Fibroblast of peridontal ligament (primary cell): ENCODE measurements at regions not wholly inside any gene's neighbourhood (a gene's known extent, or its start where the extent isn't known, plus 50 kb on each side); places are given as distances from the start of the nearest gene placed in this dataset.
"Not testable (repeated sequence)": the region's sequence is repeated elsewhere in the genome, so short reads cannot be mapped to it uniquely, and the experiment has no call there.

Source experiments
- DNase-seq: peaks from one replicate; pipeline ENCODE4 v3.0.0-alpha.2; 2010; ENCODE audit errors: extremely low read depth

GRCh38 chr6:9830808-9831207 is 584.1 kb downstream of the TFAP2A start:
- DNase-seq = no peak

GRCh38 chr6:9825526-9825925 is 589.3 kb downstream of the TFAP2A start:
- no peak for DNase-seq

GRCh38 chr6:9810727-9811126 is 604.1 kb downstream of the TFAP2A start:
- DNase-seq = not testable (repeated sequence)

- DNase-seq = no peak
These were observed 604.6 kb downstream of the TFAP2A start for GRCh38 chr6:9810286-9810685.

- DNase-seq = no peak
These were observed 608.7 kb downstream of the TFAP2A start for GRCh38 chr6:9806195-9806594.

- DNase-seq = no peak
These were observed 613.6 kb downstream of the TFAP2A start for GRCh38 chr6:9801249-9801754.

- DNase-seq = no peak
These were observed 615.3 kb downstream of the TFAP2A start for GRCh38 chr6:9799582-9799981.

- no peak for DNase-seq
These were observed 618.0 kb downstream of the TFAP2A start for GRCh38 chr6:9796827-9797226.

- no peak for DNase-seq
These were observed 619.0 kb downstream of the TFAP2A start for GRCh38 chr6:9795880-9796279.

- DNase-seq = no peak
These were observed 625.7 kb downstream of the TFAP2A start for GRCh38 chr6:9789201-9789600.

GRCh38 chr6:9784786-9785185 is 630.1 kb downstream of the TFAP2A start:
- no peak for DNase-seq

GRCh38 chr6:9783567-9783966 is 631.3 kb downstream of the TFAP2A start:
- DNase-seq = no peak

GRCh38 chr6:9766240-9766915 is 648.5 kb downstream of the TFAP2A start:
- DNase-seq = no peak

- no peak for DNase-seq
These were observed 653.7 kb downstream of the TFAP2A start for GRCh38 chr6:9761220-9761619.

GRCh38 chr6:9754515-9754914 is 660.4 kb downstream of the TFAP2A start:
- DNase-seq = no peak

- DNase-seq = no peak
These were observed 668.9 kb downstream of the TFAP2A start for GRCh38 chr6:9745966-9746365.

GRCh38 chr6:9745476-9745875 is 669.4 kb downstream of the TFAP2A start:
- DNase-seq = no peak

- no peak for DNase-seq
These were observed 670.8 kb downstream of the TFAP2A start for GRCh38 chr6:9744119-9744518.

- no peak for DNase-seq
These were observed 682.8 kb downstream of the TFAP2A start for GRCh38 chr6:9732056-9732455.

- not testable (repeated sequence) for DNase-seq
These were observed 689.1 kb downstream of the TFAP2A start for GRCh38 chr6:9725776-9726175.

- no peak for DNase-seq
These were observed 697.3 kb downstream of the TFAP2A start for GRCh38 chr6:9717568-9717967.

- DNase-seq = no peak
These were observed 703.5 kb downstream of the TFAP2A start for GRCh38 chr6:9711365-9711764.

GRCh38 chr6:9710574-9710973 is 704.3 kb downstream of the TFAP2A start:
- DNase-seq = no peak

GRCh38 chr6:9708600-9708999 is 706.3 kb downstream of the TFAP2A start:
- DNase-seq = no peak
